ENCODE measurements at regions not wholly inside any gene's neighbourhood (a gene's known extent, or its start where the extent isn't known, plus 50 kb on each side); places are given as distances from the start of the nearest gene placed in this dataset.

GRCh38 chr3:181764544-181764943, 52.8 kb downstream of the SOX2 start:
- no peak for TF ChIP-seq CTCF (IDR thresholded peaks at IDR 0.05; ENCODE audit: insufficient read depth, low read depth, low read length)
- no peak overlapping the region for H3K4me3 ChIP-seq (ENCODE audit: low read depth, low read length)
- no peak for DNase-seq (ENCODE audit: low read depth)

- no peak for DNase-seq (ENCODE audit: low read depth)
- TF ChIP-seq CTCF (IDR thresholded peaks at IDR 0.05; ENCODE audit: insufficient read depth, low read depth, low read length), result no peak
- H3K4me3 ChIP-seq (ENCODE audit: low read depth, low read length), result no peak overlapping the region
These were observed 58.6 kb downstream of the SOX2 start for GRCh38 chr3:181770296-181770695.

GRCh38 chr3:181771120-181771519, 59.4 kb downstream of the SOX2 start:
- no peak for TF ChIP-seq CTCF (IDR thresholded peaks at IDR 0.05; ENCODE audit: insufficient read depth, low read depth, low read length)
- no peak for DNase-seq (ENCODE audit: low read depth)
- H3K4me3 ChIP-seq (ENCODE audit: low read depth, low read length), result no peak overlapping the region

- DNase-seq (ENCODE audit: low read depth), result no peak
- H3K4me3 ChIP-seq (ENCODE audit: low read depth, low read length), result no peak overlapping the region
- TF ChIP-seq CTCF (IDR thresholded peaks at IDR 0.05; ENCODE audit: insufficient read depth, low read depth, low read length), result no peak
These were observed 60.4 kb downstream of the SOX2 start for GRCh38 chr3:181772166-181772565.

- no peak overlapping the region for H3K4me3 ChIP-seq (ENCODE audit: low read depth, low read length)
- DNase-seq (ENCODE audit: low read depth), result no peak
- TF ChIP-seq CTCF (IDR thresholded peaks at IDR 0.05; ENCODE audit: insufficient read depth, low read depth, low read length), result no peak
These were observed 62.2 kb downstream of the SOX2 start for GRCh38 chr3:181773921-181774320.

GRCh38 chr3:181782306-181782954, 70.7 kb downstream of the SOX2 start:
- no peak for TF ChIP-seq CTCF (IDR thresholded peaks at IDR 0.05; ENCODE audit: insufficient read depth, low read depth, low read length)
- H3K4me3 ChIP-seq (ENCODE audit: low read depth, low read length), result no peak overlapping the region
- DNase-seq (ENCODE audit: low read depth), result peak; percentile 12

- DNase-seq (ENCODE audit: low read depth), result no peak
- TF ChIP-seq CTCF (IDR thresholded peaks at IDR 0.05; ENCODE audit: insufficient read depth, low read depth, low read length), result no peak
- H3K4me3 ChIP-seq (ENCODE audit: low read depth, low read length), result no peak overlapping the region
These were observed 78.8 kb downstream of the SOX2 start for GRCh38 chr3:181790561-181790960.

All from fibroblast of villous mesenchyme (primary cell).